Chondrocyte (in vitro differentiated cells): ENCODE measurements at regions not wholly inside any gene's neighbourhood (a gene's known extent, or its start where the extent isn't known, plus 50 kb on each side); places are given as distances from the start of the nearest gene placed in this dataset.

Experiments used
- DNase-seq: peaks from one replicate; pipeline ENCODE4 v3.0.0; 2021; ENCODE audit warnings: mixed read lengths, low spot score
- H3K27ac Mint-ChIP-seq: one replicate; pipeline ENCODE4 v1.8.0; 2021; ENCODE audit warnings: mild to moderate bottlenecking, moderate library complexity, mixed read lengths; ENCODE audit not compliant: unreplicated experiment
- H3K27me3 Mint-ChIP-seq: 2 replicates; pipeline ENCODE4 v1.8.0; 2021; ENCODE audit warnings: low read depth, mixed read lengths
- H3K36me3 Mint-ChIP-seq: 2 replicates; pipeline ENCODE4 v1.8.0; 2021; ENCODE audit warnings: low read depth, mixed read lengths
- H3K4me1 Mint-ChIP-seq: 2 replicates; pipeline ENCODE4 v1.8.0; 2021; ENCODE audit warnings: low read depth, mild to moderate bottlenecking, mixed read lengths
- H3K4me3 Mint-ChIP-seq: one replicate; pipeline ENCODE4 v1.8.0; 2021; ENCODE audit warnings: mild to moderate bottlenecking, moderate library complexity, mixed read lengths; ENCODE audit not compliant: unreplicated experiment
- H3K9me3 Mint-ChIP-seq: 2 replicates; pipeline ENCODE4 v1.8.0; 2021; ENCODE audit warnings: low read depth, mixed read lengths
- TF ChIP-seq, protein P1 (sequence below): fragments of 200-600 bp; sonication (generic); IDR thresholded peaks from 2 replicates; pipeline ENCODE4 v1.5.0; 2021; ENCODE audit warnings: antibody characterized with exemption, mild to moderate bottlenecking, moderate library complexity

DNA sequence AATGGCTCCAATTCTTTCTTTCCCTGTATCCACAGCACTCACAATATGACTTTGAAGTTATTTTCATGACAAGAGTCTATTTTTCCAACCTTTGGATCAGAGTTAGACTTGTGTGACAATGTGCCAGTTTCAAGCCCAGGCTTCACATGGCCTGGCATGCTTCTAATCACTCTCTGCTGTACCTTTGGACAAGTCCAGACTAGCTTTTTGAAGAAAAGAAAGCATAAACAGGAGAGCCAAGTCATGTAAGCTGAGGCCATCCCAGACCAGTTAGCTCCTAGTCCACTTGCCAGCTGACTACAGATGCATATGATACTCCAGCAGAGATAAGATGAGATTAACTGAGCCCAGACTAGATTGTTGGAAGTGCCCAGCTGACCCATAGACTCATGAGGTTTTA lies 513.6 kb upstream of the C9orf72 start:
- Mint-ChIP-seq H3K9me3 (no peaks in the 10 kb centered on the region), H3K4me3 (no peak overlapping the region), H3K36me3 (no peaks in the 10 kb centered on the region), H3K27me3 (peaks cover 4% of the 10 kb centered on the region), H3K4me1 (no peaks in the 10 kb centered on the region), H3K27ac (no peak overlapping the region)
- TF ChIP-seq, protein P1, sequence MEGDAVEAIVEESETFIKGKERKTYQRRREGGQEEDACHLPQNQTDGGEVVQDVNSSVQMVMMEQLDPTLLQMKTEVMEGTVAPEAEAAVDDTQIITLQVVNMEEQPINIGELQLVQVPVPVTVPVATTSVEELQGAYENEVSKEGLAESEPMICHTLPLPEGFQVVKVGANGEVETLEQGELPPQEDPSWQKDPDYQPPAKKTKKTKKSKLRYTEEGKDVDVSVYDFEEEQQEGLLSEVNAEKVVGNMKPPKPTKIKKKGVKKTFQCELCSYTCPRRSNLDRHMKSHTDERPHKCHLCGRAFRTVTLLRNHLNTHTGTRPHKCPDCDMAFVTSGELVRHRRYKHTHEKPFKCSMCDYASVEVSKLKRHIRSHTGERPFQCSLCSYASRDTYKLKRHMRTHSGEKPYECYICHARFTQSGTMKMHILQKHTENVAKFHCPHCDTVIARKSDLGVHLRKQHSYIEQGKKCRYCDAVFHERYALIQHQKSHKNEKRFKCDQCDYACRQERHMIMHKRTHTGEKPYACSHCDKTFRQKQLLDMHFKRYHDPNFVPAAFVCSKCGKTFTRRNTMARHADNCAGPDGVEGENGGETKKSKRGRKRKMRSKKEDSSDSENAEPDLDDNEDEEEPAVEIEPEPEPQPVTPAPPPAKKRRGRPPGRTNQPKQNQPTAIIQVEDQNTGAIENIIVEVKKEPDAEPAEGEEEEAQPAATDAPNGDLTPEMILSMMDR: no peak
- no peak for DNase-seq

GRCh38 chr9:28092981-28093936 lies 520.0 kb upstream of the C9orf72 start:
- Mint-ChIP-seq H3K4me1 (no peaks in the 10 kb centered on the region), H3K36me3 (no peaks in the 10 kb centered on the region), H3K27ac (no peak overlapping the region), H3K27me3 (no peaks in the 10 kb centered on the region), H3K9me3 (peaks cover 9% of the 10 kb centered on the region), H3K4me3 (no peak overlapping the region)
- DNase-seq: no peak
- TF ChIP-seq, protein P1: no peak

DNA sequence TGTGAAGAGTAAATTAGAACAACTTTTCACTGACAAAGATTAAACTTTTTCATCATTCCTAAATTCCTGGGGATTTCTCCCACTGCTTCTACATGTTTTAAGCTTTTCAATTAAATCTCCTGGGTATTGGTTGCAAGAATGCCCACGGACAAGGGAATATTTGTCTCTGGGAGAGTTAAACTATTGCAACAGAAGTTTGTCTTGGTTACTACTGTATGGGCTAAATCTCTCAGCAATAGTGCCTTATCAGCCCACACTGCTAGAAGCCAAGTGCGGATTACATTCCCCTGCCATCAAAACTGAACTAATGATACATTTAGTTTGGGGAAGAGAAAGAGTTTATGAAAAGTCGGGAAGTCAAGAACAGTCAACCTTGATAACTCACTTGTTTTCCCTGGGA lies 528.2 kb upstream of the C9orf72 start:
- DNase-seq: no peak
- Mint-ChIP-seq H3K27ac (no peak overlapping the region), H3K27me3 (peaks cover 9% of the 10 kb centered on the region), H3K4me3 (no peak overlapping the region), H3K4me1 (no peaks in the 10 kb centered on the region), H3K36me3 (no peaks in the 10 kb centered on the region), H3K9me3 (no peaks in the 10 kb centered on the region)
- TF ChIP-seq, protein P1: no peak

DNA sequence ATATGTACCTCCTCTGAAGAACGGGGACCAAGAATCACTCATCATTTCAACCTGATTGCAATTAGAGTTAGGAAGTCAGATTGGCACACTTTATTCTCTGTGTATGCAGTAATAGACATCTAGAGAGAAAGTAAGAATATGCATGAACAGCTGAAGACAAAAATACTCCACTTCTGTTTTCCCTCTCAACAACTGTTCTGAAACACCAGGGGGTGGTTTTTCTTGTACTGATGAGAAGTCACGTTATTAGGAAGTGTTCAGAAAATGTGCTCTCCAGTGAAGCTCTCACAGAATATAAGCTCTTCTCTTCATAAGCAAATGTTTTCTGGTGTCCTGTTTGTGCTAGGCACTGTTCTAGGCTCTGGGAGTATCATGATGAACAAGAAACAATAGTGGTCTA lies 531.7 kb upstream of the C9orf72 start:
- DNase-seq: no peak
- TF ChIP-seq, protein P1: no peak
- H3K27me3 Mint-ChIP-seq: peaks cover 6% of the 10 kb centered on the region
- H3K4me3 Mint-ChIP-seq: no peak overlapping the region
- H3K4me1 Mint-ChIP-seq: no peaks in the 10 kb centered on the region
- H3K36me3 Mint-ChIP-seq: no peaks in the 10 kb centered on the region
- no peak overlapping the region for H3K27ac Mint-ChIP-seq
- peaks cover 5% of the 10 kb centered on the region for H3K9me3 Mint-ChIP-seq

DNA sequence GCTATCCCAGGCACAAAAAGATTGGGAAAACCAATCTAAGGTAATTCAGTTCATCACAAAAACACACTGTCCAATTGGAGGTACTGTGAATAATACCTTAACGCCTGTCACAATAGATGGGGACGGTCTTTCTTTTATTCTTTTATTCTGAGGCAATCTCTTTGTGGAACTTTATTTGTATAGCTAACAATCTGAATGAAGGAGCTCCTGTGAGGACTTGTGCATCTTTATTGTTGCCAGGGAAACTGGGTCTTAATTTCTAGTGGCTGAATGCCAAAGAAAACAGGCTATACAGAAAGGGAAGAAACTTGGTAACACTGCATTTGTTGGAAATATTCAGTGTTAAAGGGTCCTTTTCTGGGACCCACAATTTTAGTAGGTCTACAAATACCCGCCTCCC lies 546.9 kb upstream of the C9orf72 start:
- Mint-ChIP-seq H3K4me1 (no peaks in the 10 kb centered on the region), H3K9me3 (no peaks in the 10 kb centered on the region), H3K4me3 (no peak overlapping the region), H3K27ac (no peak overlapping the region), H3K27me3 (peaks cover 8% of the 10 kb centered on the region), H3K36me3 (no peaks in the 10 kb centered on the region)
- no peak for DNase-seq
- TF ChIP-seq, protein P1: no peak
